ENCODE measurements at regions not wholly inside any gene's neighbourhood (a gene's known extent, or its start where the extent isn't known, plus 50 kb on each side); places are given as distances from the start of the nearest gene placed in this dataset.
"Not testable (repeated sequence)": the region's sequence is repeated elsewhere in the genome, so short reads cannot be mapped to it uniquely, and the experiment has no call there.

DNA sequence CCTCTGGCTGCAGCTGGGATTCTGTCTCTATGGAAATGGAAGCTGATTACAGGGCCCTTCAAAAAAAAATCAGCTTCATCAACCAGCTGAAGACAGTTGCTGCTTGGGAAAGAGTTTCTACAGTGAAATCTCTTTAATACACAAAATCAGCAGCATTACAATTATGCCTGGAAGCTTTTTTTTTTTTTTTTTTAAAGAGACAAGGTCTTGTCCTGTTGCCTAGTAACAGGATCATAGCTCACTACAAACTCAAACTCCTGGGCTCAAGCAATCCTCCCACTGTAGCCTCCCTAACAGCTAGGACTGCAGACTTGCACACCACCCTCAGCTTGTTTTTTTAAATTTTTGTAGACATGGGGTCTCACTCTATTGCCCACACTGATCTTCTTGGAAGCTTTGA is 94.5 kb downstream of the OR13A1 start:
- Mint-ChIP-seq H3K27ac (no peak overlapping the region), H3K27me3 (ENCODE audit: low read depth) (peaks cover under 1% of the 10 kb centered on the region), H3K4me1 (ENCODE audit: low read depth) (no peaks in the 10 kb centered on the region), H3K36me3 (ENCODE audit: insufficient read depth in 2 of 2) (no peaks in the 10 kb centered on the region), H3K9me3 (no peaks in the 10 kb centered on the region), H3K4me3 (no peak overlapping the region)
- DNase-seq (no peak), ATAC-seq (replicated peaks in 1 of 2) (no peak)

DNA sequence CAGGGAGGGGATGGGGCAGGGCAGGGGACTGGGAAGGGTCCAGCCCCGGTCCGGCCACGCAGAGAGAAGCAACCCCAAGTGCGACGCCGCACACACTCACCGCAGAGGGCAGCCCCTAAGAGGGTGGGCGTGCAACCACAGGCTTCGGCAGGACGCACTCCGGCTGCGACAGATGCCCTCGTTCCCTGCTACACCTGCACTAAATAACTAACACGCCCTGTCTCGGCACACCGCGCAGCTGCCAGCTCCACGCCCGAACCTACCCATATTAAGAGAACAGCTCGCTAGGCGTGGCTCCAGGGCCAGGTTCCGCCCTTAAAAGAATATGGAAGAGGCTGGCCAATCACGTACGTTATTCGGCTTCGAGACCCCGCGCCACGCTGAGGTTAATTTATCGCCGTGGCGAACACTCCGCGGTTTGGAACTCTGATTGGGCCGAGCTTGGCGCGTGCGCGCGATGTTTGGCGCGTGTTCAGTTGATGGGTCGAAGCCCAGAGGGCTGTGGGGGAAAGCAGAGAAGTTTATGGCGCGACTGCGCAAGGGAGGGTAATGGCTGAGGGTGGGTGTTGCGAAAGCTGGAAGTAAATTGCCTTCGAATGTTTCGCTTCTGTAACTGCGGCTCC is 91.1 kb downstream of the OR13A1 start:
- Mint-ChIP-seq H3K4me3 (no peak overlapping the region), H3K27ac (no peak overlapping the region), H3K4me1 (ENCODE audit: low read depth) (no peaks in the 10 kb centered on the region), H3K36me3 (ENCODE audit: insufficient read depth in 2 of 2) (peaks cover 3 to 4% of the 10 kb centered on the region in 2 donors), H3K9me3 (peaks cover 2 to 3% of the 10 kb centered on the region in 2 donors), H3K27me3 (ENCODE audit: low read depth) (peaks cover 20% of the 10 kb centered on the region)
- no peak for ATAC-seq (replicated peaks in 1 of 2)
- DNase-seq: no peak

DNA sequence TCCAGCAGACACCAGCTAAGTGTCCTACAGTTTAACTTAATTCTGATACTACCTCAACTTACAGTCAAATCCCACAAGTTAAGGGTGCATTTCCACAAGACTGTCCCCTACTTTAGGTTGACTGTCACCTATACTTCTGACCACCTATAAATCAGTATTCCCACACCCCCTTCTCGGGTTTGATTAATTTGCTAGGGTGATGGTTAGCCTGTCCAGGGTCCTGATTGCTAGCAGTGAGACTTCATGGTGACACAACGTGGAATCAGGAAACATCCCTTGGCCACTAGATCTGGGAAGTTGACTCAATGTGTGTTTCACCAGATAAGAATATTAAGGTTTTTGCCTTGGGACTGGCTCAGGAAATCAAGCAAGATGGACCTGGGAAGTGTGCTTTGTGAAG is 88.4 kb downstream of the OR13A1 start:
- Mint-ChIP-seq H3K4me1 (ENCODE audit: low read depth) (no peaks in the 10 kb centered on the region), H3K9me3 (peaks cover 2 to 4% of the 10 kb centered on the region in 2 donors), H3K27me3 (ENCODE audit: low read depth) (peaks cover 20% of the 10 kb centered on the region), H3K4me3 (no peak overlapping the region), H3K27ac (no peak overlapping the region), H3K36me3 (ENCODE audit: insufficient read depth in 2 of 2) (peaks cover 7 to 8% of the 10 kb centered on the region in 2 donors)
- DNase-seq (no peak), ATAC-seq (replicated peaks in 1 of 2) (no peak)

DNA sequence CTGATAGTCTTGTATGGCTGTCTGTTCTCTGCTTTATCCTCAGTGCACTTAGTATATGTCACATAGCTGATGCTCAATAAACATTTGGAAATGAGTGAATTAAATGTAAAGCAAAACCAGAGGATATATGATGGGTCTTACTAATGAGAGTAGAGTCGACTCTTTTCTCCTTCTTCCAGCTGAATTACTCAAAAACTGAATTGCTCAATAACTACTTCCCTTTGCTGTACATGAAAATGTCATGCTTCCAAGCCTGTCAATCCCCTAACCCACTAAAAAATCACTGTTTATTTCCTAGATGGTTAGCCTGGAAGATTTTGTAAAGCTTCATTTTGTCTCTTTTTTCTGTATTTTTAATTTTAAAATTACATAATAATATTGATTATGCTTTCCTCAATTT is 88.0 kb downstream of the OR13A1 start:
- H3K4me1 Mint-ChIP-seq (ENCODE audit: low read depth): no peaks in the 10 kb centered on the region
- H3K4me3 Mint-ChIP-seq: no peak overlapping the region
- H3K36me3 Mint-ChIP-seq (ENCODE audit: insufficient read depth in 2 of 2): peaks cover 7 to 8% of the 10 kb centered on the region in 2 donors
- no peak for ATAC-seq (replicated peaks in 1 of 2)
- peaks cover 2 to 4% of the 10 kb centered on the region in 2 donors for H3K9me3 Mint-ChIP-seq
- no peak overlapping the region for H3K27ac Mint-ChIP-seq
- peaks cover 20% of the 10 kb centered on the region for H3K27me3 Mint-ChIP-seq (ENCODE audit: low read depth)
- no peak for DNase-seq

DNA sequence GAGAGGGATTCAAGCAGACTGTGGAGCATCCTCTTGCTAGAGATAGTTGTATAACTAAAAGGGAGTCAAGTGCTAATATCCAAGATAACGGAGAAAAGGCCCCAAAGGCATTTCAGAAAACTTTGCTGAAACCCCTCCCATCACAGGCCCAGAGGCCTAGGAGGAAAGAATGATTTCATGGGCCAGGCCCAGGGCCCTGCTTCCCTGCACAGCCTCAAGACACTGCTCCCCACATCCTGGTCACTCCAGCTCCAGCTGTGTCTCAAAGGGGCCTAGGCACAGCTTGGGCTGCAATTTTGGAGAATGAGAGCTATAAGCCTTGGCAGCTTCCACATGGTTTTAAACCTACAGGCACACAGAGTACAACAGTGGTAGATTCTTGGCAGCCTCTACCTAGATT is 85.6 kb downstream of the OR13A1 start:
- Mint-ChIP-seq H3K36me3 (ENCODE audit: insufficient read depth in 2 of 2) (peaks cover 7 to 8% of the 10 kb centered on the region in 2 donors), H3K27ac (no peak overlapping the region), H3K4me1 (ENCODE audit: low read depth) (no peaks in the 10 kb centered on the region), H3K4me3 (no peak overlapping the region), H3K27me3 (ENCODE audit: low read depth) (peaks cover 20% of the 10 kb centered on the region), H3K9me3 (peaks cover 2 to 4% of the 10 kb centered on the region in 2 donors)
- no peak for DNase-seq
- ATAC-seq (replicated peaks in 1 of 2): no peak

DNA sequence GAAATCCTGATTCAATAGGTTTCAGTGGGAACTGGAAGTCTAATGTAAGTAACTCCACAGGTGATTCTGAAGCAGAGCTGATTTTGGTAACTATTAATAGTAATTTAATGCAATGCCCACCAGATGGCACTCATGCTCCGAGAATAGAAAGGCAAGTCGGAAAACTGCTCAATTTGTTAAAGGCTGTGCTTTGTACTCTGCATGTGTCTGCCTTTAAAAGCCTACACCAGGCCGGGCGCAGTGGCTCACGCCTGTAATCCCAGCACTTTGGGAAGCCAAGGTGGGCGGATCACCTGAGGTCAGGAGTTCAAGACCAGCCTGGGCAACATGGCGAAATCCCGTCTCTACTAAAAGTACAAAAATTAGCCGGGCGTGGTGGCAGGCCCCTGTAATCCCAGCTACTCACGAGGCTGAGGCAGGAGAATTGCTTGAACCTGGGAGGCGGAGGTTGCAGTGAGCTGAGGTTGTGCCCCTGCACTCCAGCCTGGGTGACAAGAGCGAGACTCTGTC is 80.1 kb downstream of the OR13A1 start:
- ATAC-seq (replicated peaks in 1 of 2) (peak; percentile 52 to 58), DNase-seq (peak; percentile 57 to 65)
- H3K27ac Mint-ChIP-seq; H3K36me3 Mint-ChIP-seq (ENCODE audit: insufficient read depth in 2 of 2); H3K4me3 Mint-ChIP-seq; H3K9me3 Mint-ChIP-seq; H3K27me3 Mint-ChIP-seq (ENCODE audit: low read depth); H3K4me1 Mint-ChIP-seq (ENCODE audit: low read depth): not testable (repeated sequence)

DNA sequence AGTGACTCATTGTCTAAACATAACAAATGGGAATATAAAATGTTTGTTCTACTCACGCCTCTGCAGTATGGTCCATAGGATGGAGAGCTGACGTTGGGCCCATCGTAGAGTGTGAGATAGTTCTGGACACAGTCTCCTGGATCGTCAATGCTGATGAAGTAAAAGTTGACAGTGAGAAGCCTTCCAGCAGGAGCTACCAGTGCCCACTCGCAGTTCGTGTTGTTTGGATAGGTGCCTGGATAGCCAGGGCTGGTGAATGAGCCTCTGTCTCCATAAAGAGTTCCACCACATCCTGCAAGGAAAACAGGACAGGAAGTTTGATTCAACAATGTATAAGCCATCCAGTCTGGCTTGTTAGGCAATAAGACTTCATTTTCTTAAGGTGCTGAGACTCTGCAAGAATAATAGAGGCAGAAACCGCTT is 79.6 kb downstream of the OR13A1 start:
- Mint-ChIP-seq H3K9me3 (no peaks in the 10 kb centered on the region), H3K27me3 (ENCODE audit: low read depth) (no peaks in the 10 kb centered on the region), H3K27ac (no peak overlapping the region), H3K4me3 (no peak overlapping the region), H3K36me3 (ENCODE audit: insufficient read depth in 2 of 2) (no peaks in the 10 kb centered on the region), H3K4me1 (ENCODE audit: low read depth) (peaks cover 6% of the 10 kb centered on the region)
- DNase-seq (no peak), ATAC-seq (replicated peaks in 1 of 2) (no peak)

DNA sequence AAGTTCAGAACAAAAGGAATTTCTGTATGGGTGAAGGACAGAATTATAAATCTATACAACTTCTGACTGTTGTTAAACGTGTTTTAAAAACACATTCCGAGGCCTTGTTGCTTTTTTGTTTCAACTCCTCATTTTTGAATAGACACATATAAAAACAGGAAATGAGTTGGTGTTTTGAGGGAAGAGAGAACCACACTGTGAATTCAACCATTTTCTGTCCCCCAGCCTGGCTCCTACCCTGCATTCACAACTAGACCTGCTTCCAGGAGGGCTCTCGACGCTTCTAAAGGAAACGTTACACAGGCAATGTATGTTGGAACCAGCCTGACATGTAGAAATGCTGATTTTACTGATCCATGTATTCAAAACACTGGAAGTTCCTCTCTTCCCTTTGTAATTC is 76.5 kb downstream of the OR13A1 start:
- Mint-ChIP-seq H3K27me3 (ENCODE audit: low read depth) (no peaks in the 10 kb centered on the region), H3K9me3 (no peaks in the 10 kb centered on the region), H3K27ac (no peak overlapping the region), H3K4me1 (ENCODE audit: low read depth) (peaks cover 16% of the 10 kb centered on the region), H3K36me3 (ENCODE audit: insufficient read depth in 2 of 2) (no peaks in the 10 kb centered on the region), H3K4me3 (no peak overlapping the region)
- ATAC-seq (replicated peaks in 1 of 2) (no peak), DNase-seq (no peak)

DNA sequence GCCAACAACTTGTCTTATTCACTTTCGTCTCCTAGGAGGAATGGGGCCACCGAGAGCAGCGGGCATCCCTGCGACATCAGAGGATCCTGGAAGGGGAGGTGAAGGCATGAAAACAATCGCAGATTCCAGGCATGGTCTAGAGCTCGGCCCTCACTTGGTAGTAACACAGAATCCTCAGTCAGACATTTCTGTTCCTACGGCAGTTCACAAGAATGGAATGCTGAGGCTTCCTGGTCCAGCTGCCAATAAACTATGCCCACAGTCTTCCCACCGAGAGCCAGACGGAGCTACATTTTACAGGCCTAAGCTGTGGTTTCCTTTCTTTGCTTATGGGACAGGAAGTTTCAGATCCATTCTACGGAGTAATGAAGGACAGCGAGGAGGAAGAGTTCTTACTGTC is 75.8 kb downstream of the OR13A1 start:
- no peak for ATAC-seq (replicated peaks in 1 of 2)
- H3K27me3 Mint-ChIP-seq (ENCODE audit: low read depth): no peaks in the 10 kb centered on the region
- no peak for DNase-seq
- no peaks in the 10 kb centered on the region for H3K9me3 Mint-ChIP-seq
- H3K4me3 Mint-ChIP-seq: no peak overlapping the region
- H3K4me1 Mint-ChIP-seq (ENCODE audit: low read depth): peaks cover 16% of the 10 kb centered on the region
- H3K27ac Mint-ChIP-seq: no peak overlapping the region
- no peaks in the 10 kb centered on the region for H3K36me3 Mint-ChIP-seq (ENCODE audit: insufficient read depth in 2 of 2)

DNA sequence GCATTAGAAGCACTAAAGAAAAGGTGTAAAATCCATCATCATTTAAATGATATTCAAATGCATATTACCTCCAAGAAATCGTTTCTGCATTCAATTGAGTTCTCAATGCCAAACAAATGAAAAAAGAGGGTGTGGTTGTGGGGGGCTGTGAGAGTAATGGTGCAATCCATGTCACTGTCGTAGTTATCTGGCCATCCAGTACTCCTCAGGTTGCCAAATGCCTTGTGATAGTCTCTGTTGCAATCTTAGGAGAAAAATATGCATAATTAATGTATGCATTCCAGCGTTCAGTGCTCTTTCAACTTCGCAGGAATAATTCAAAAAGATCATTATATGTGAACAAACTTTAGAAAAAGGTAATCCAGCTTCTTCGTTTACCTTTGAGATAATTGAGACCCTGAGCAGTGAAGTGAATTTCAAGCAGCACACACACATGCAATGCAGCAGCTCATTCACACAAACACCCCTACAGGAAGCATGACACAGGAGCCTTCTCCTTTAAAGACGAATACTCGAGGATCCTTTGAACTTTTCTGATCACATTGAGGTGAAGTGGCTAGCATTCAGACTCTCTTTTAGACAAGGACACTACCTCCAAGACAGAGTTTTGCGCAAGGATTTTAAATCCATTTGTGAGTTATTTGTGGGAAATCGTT is 73.4 kb downstream of the OR13A1 start:
- DNase-seq: no peak
- no peak overlapping the region for H3K4me3 Mint-ChIP-seq
- no peak for ATAC-seq (replicated peaks in 1 of 2)
- H3K4me1 Mint-ChIP-seq (ENCODE audit: low read depth): peaks cover 16% of the 10 kb centered on the region
- no peak overlapping the region for H3K27ac Mint-ChIP-seq
- no peaks in the 10 kb centered on the region for H3K9me3 Mint-ChIP-seq
- no peaks in the 10 kb centered on the region for H3K27me3 Mint-ChIP-seq (ENCODE audit: low read depth)
- H3K36me3 Mint-ChIP-seq (ENCODE audit: insufficient read depth in 2 of 2): no peaks in the 10 kb centered on the region

DNA sequence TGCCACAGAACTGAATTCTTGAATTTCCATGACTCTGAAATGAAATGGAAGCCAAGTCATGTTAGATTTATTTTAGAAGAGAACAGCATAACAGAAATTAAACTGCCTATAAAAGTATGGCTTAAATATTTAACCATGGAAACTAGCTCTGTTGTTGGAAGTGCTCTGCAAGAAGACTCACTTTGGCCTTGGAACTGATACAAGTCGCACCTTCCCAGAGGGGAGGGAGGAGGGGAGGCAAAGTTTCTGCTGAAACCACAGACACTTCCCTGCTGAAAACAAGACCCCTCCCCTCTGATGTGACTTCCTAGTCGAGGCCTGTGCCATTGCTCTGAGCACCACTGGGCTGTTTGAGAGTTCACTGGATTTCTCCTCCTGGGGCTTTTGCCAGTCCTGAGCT is 72.1 kb downstream of the OR13A1 start:
- H3K4me1 Mint-ChIP-seq (ENCODE audit: low read depth): peaks cover 16% of the 10 kb centered on the region
- no peak overlapping the region for H3K27ac Mint-ChIP-seq
- H3K4me3 Mint-ChIP-seq: no peak overlapping the region
- H3K36me3 Mint-ChIP-seq (ENCODE audit: insufficient read depth in 2 of 2): no peaks in the 10 kb centered on the region
- ATAC-seq (replicated peaks in 1 of 2) (no peak), DNase-seq (no peak)
- no peaks in the 10 kb centered on the region for H3K9me3 Mint-ChIP-seq
- peaks cover 6% of the 10 kb centered on the region for H3K27me3 Mint-ChIP-seq (ENCODE audit: low read depth)

DNA sequence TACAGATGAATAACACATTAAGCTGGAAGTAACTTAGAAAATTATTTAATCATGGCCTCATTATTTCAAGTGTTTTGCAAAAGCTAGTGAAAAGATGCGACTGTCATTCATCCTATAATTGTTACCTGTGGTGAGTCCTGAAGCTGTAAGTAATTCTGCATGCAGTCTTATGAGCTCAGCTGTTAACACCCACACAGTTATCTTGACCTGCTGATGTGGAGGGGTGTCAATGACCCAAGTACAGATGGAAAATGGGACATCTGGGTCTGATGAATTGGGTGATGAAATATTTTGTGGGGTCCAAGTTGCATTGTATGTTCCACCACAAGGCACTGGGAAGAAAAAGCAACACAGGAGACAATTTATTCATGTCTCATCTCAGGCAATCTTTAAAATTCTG is 68.9 kb downstream of the OR13A1 start:
- H3K9me3 Mint-ChIP-seq: no peaks in the 10 kb centered on the region
- no peak overlapping the region for H3K27ac Mint-ChIP-seq
- H3K27me3 Mint-ChIP-seq (ENCODE audit: low read depth): peaks cover 14% of the 10 kb centered on the region
- H3K4me3 Mint-ChIP-seq: no peak overlapping the region
- H3K4me1 Mint-ChIP-seq (ENCODE audit: low read depth): peaks cover 10% of the 10 kb centered on the region
- H3K36me3 Mint-ChIP-seq (ENCODE audit: insufficient read depth in 2 of 2): no peaks in the 10 kb centered on the region
- DNase-seq (no peak), ATAC-seq (replicated peaks in 1 of 2) (no peak)

DNA sequence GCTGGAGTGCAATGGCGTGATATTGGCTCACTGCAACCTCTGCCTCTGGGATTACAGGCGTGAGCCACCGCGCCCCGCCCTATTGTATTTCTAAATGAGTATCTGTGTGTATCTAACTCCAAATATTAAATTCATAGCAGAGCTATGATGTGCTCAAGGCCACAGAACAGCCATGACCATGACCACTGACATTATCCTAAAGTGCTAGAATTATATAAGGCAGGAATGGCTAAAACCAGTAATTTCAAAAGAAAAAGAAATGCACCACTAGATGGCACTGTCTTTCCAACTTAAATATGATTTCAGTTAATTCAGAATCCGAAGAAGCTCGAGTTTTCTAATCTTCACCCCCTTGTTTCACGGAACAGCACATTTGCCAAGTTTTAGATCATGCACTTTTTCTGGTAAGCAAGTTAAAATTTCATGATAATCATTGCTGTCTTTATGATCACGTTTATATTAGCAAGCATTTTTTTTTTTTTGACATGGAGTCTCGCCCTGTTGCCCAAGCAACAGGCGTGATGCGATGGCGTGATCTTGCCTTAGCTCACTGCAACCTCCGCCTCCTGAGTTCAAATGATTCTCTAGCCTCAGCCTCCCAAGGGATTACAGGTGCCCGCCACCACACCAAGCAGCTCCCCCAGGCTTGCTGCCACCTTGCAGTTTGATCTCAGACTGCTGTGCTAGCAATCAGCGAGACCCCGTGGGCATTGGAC is 65.3 kb downstream of the OR13A1 start:
- Mint-ChIP-seq H3K9me3 (no peaks in the 10 kb centered on the region), H3K4me1 (ENCODE audit: low read depth) (peaks cover 18% of the 10 kb centered on the region), H3K36me3 (ENCODE audit: insufficient read depth in 2 of 2) (no peaks in the 10 kb centered on the region), H3K27ac (no peak overlapping the region), H3K27me3 (ENCODE audit: low read depth) (peaks cover 14% of the 10 kb centered on the region), H3K4me3 (peak overlapping the region; percentile 40 to 45)
- DNase-seq (no peak), ATAC-seq (replicated peaks in 1 of 2) (peak; percentile 33 to 41)
